GM12864 (cell line): ENCODE measurements at regions not wholly inside any gene's neighbourhood (a gene's known extent, or its start where the extent isn't known, plus 50 kb on each side); places are given as distances from the start of the nearest gene placed in this dataset.
"Not testable (repeated sequence)": the region's sequence is repeated elsewhere in the genome, so short reads cannot be mapped to it uniquely, and the experiment has no call there.

ENCODE experiments used
- DNase-seq: peaks from one replicate; pipeline ENCODE4 v3.0.0-alpha.2; 2011; ENCODE audit warnings: low read depth
- H3K4me3 ChIP-seq: 2 replicates; pipeline ENCODE4 v1.5.1; 2011; ENCODE audit warnings: mild to moderate bottlenecking, low read depth, low read length, control low read depth
- CTCF ChIP-seq: IDR thresholded peaks from 2 replicates; pipeline ENCODE4 v1.5.1; 2011; ENCODE audit warnings: low read depth, mild to moderate bottlenecking, moderate library complexity, low read length, control low read depth, inconsistent platforms; ENCODE audit errors: missing control alignments

GRCh38 chrX:35221391-35221790 lies 278.8 kb downstream of the FAM47B start:
- DNase-seq, H3K4me3 ChIP-seq: not testable (repeated sequence)

GRCh38 chrX:35244088-35244741 lies 301.6 kb downstream of the FAM47B start:
- no peak overlapping the region for H3K4me3 ChIP-seq
- DNase-seq = no peak
- TF ChIP-seq CTCF = no peak

GRCh38 chrX:35244796-35245508 lies 302.4 kb downstream of the FAM47B start:
- H3K4me3 ChIP-seq = no peak overlapping the region
- DNase-seq = no peak
- TF ChIP-seq CTCF = no peak

DNA sequence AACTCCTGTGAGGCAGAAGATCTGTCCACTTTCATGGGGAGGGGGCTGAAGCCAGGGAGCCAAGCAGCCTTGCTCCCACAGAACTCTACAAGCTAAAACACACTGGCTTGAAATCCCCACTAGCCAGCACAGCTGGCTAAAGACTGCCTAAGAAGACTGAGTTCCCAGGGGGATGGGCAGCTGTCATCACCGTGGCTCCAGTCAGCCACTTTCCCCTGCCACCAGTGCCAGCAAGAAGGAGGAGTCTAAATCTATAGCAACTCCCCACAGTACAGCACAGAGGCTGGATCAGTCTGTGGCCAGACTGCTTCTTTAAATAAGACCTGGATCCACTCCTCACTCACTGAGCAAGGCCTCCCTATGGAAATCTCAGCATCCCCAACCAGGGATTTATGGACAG lies 308.6 kb downstream of the FAM47B start:
- no peak overlapping the region for H3K4me3 ChIP-seq
- DNase-seq = no peak
- no peak for TF ChIP-seq CTCF

GRCh38 chrX:35276115-35276514 lies 333.5 kb downstream of the FAM47B start:
- no peak for TF ChIP-seq CTCF
- H3K4me3 ChIP-seq = no peak overlapping the region
- no peak for DNase-seq

GRCh38 chrX:35285289-35285962 lies 342.8 kb downstream of the FAM47B start:
- no peak for DNase-seq
- no peak overlapping the region for H3K4me3 ChIP-seq
- no peak for TF ChIP-seq CTCF

DNA sequence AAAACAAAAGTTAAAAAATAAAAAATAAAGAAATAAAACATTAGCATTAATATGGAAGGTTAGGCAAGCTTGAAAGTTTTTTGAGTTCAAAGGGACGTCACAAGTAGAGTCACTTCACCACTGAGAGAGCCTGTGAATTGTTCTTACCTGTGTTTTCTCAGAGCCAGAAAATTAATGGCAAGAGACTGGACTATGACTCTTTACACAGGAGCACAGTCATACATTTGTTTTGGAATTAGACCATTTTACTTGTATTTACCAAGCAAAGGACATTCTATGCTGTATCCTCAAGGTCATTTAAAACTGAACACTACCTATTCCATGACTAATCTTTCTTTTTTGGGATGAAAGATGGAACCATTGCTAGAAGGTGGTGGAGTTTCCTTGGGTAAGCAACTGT lies 346.1 kb downstream of the FAM47B start:
- no peak overlapping the region for H3K4me3 ChIP-seq
- no peak for DNase-seq
- TF ChIP-seq CTCF = no peak
